SK-N-MC (cell line): ENCODE measurements at regions not wholly inside any gene's neighbourhood (a gene's known extent, or its start where the extent isn't known, plus 50 kb on each side); places are given as distances from the start of the nearest gene placed in this dataset.

Experiments
- EZH2 ChIP-seq: fragments of 200-600 bp; sonication (generic); IDR thresholded peaks from one replicate; pipeline ENCODE4 v1.6.1; 2017; ENCODE audit warnings: antibody characterized with exemption
- FOXP2 ChIP-seq: optimal IDR thresholded peaks from 2 replicates; pipeline ENCODE3; 2011; ENCODE audit warnings: mild to moderate bottlenecking, moderate library complexity; ENCODE audit not compliant: insufficient read depth; ENCODE audit errors: extremely low read length, control extremely low read depth
- POLR2AphosphoS5 ChIP-seq: IDR thresholded peaks from 2 replicates; pipeline ENCODE4 v1.6.1; 2012; ENCODE audit warnings: mild to moderate bottlenecking, low read depth, low read length, borderline replicate concordance

- TF ChIP-seq POLR2AphosphoS5 (no peak), EZH2 (no peak), FOXP2 (no peak)
Observed at GRCh38 chr14:30131581-30132097, 204.0 kb upstream of the PRKD1 start.
